ENCODE measurements at regions not wholly inside any gene's neighbourhood (a gene's known extent, or its start where the extent isn't known, plus 50 kb on each side); places are given as distances from the start of the nearest gene placed in this dataset.
"Not testable (repeated sequence)": the region's sequence is repeated elsewhere in the genome, so short reads cannot be mapped to it uniquely, and the experiment has no call there.

GRCh38 chr9:97222393-97222792, 85.1 kb upstream of the CCDC180 start:
- TF ChIP-seq CTCF (IDR thresholded peaks at IDR 0.05); POLR2A (IDR thresholded peaks at IDR 0.05); POLR2AphosphoS5 (IDR thresholded peaks at IDR 0.05); EP300 (IDR thresholded peaks at IDR 0.05; ENCODE audit: low read depth): not testable (repeated sequence)

Data from transverse colon (tissue), 4 donors.